CMK (cell line): ENCODE measurements at regions not wholly inside any gene's neighbourhood (a gene's known extent, or its start where the extent isn't known, plus 50 kb on each side); places are given as distances from the start of the nearest gene placed in this dataset.

ENCODE experiments used
- DNase-seq: peaks from one replicate; pipeline ENCODE4 v3.0.0-alpha.2; 2010; ENCODE audit warnings: low read depth

- no peak for DNase-seq
Observed at GRCh38 chr6:4615891-4616290, 160.3 kb upstream of the CDYL start.

GRCh38 chr6:4615231-4615630, 161.0 kb upstream of the CDYL start:
- DNase-seq = no peak

GRCh38 chr6:4614637-4615036, 161.6 kb upstream of the CDYL start:
- no peak for DNase-seq

DNA sequence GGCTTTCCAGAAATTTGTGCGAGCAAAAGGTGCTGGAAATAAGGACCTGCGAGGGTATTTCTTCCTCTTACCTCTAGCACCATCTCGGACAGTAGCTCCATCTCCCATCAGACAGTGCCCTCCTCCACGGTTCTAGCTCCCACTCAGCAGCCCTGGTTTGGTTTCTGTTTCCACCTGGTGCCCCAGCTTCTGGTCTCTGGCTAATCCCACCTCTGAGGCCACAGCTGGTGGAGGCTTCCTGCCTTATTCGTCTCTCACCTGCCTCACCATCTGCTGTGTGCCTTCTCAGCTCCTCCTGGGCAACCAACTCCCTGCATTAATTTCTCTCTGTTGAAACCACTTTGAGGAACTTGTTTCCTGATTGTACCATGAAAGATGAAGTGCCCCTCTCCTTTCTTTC, 162.4 kb upstream of the CDYL start:
- no peak for DNase-seq

- no peak for DNase-seq
Observed at GRCh38 chr6:4613381-4613780, 162.8 kb upstream of the CDYL start.

DNA sequence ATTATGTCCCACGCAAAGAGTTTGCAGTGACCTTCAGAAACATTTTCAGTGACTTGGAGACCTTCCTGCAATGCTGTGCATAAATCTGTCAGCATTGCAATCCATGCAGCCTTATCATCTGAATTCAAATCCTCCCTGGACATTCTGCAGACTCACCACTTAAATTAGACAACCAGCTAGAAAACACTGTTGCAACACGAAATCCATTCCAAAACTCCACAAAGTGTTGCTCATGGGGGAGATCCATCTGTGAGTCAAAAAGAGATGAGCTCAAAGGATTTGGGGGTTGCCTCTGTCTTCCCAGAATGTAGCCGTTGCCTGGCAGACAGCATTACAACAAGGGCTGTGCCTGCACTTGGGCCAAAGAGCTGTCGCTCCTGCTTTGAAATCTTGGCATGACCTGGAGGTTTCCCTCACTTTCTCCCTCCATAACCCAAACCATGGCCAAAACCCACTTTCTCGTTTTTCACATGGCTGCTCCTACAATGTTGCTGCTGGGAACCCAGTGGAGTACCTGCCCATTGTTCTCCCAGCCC, 163.5 kb upstream of the CDYL start:
- no peak for DNase-seq

GRCh38 chr6:4611429-4612129, 164.6 kb upstream of the CDYL start:
- DNase-seq = no peak

DNA sequence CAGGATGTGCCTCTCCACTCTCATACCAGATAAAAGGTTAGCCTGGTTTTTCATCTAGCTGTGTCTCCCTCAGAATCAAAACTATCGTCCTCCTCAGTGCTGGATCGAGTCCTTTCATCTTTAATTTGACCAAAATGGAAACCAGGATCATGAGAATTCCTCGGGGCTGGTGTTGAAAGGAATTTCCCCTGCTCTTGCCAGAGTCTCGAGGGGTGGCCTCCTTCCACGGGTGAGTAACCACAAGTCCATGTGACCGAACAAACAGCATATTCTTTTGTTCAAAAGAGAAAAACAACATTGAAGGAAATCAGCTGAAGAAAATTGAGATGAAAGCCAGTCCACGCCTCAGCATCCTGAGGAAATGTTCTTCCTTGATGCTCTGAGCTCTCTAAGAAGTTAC, 165.9 kb upstream of the CDYL start:
- no peak for DNase-seq

DNA sequence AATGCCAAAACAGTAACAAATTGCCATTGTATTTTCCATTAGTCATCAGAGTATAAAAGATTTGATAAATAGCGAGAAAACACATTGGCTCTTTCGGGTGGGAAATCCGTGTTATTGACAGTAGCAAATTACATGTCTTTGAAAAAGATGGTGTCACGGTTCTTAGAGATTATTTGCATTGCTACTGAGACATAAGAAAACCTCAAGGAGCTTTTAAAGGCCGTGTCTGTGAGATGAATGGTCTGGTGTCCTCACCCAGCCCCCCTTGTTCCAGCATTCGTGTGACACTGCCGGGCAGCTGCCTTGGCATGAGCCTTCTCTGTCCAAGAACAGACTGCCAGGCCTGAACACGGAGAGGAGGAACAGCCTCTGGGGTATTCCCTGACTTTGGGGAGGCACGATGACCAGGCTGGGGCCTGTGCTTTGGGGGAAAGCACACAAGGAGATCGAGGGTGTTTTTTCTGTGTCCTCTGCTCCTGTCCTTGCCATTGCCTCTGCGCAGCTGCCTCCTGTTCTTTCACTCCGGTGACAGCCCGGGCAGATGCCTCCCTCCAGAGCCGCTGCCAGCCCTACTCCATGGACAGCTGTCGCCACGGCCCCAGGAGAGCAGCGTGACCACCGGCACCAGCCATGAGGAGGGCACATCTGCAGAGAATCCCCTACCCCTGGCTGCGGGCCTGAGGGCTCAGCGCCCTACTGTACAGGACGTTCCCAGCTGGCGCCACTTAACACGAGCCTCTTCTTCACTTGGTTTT, 167.7 kb upstream of the CDYL start:
- no peak for DNase-seq

GRCh38 chr6:4607793-4608192, 168.4 kb upstream of the CDYL start:
- no peak for DNase-seq

- no peak for DNase-seq
Observed at GRCh38 chr6:4606821-4607704, 169.1 kb upstream of the CDYL start.

DNA sequence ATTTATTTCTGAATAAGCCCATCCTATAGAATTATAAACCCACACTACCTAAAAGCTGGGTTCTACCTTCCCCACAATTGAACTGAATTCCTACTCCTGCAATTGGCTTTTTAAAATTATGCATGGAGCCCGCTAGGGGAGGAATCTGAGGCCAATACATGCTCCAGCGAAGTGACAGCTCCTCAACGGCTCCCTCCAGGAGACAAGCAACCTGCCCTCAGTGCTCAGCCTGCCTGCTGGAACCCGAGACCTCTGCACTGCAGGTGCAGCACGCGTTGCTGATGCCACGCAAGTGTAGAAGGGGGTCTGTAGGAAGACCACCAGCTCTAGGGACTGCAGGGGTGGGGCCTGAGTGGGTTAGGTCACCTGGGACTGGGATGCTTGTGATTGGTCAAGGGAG, 170.2 kb upstream of the CDYL start:
- DNase-seq = no peak

GRCh38 chr6:4603856-4604369, 172.3 kb upstream of the CDYL start:
- no peak for DNase-seq

DNA sequence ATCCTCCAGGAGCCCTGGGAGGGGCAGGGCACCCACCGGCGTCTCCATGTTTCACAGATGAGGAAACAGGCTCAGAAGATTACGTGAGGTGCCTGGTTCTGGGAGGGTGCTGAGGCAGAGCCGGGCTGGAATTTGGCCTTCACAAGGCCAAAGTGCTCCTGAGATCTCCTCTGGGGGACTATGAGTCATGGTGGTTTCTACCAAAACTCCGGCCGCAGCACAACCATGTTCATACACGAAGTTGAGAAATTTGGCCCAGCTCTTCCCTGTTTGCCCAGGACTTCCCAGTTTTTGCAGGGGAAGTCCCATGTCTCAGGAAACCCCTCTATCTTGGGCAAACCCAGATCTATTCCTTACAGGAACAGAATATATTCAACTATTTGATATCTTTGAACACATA, 172.9 kb upstream of the CDYL start:
- no peak for DNase-seq

GRCh38 chr6:4599924-4600323, 176.3 kb upstream of the CDYL start:
- no peak for DNase-seq

GRCh38 chr6:4598384-4598995, 177.7 kb upstream of the CDYL start:
- DNase-seq = no peak

- no peak for DNase-seq
Observed at GRCh38 chr6:4593951-4594350, 182.3 kb upstream of the CDYL start.

- no peak for DNase-seq
Observed at GRCh38 chr6:4592026-4592425, 184.2 kb upstream of the CDYL start.

- no peak for DNase-seq
Observed at GRCh38 chr6:4591218-4591617, 185.0 kb upstream of the CDYL start.

DNA sequence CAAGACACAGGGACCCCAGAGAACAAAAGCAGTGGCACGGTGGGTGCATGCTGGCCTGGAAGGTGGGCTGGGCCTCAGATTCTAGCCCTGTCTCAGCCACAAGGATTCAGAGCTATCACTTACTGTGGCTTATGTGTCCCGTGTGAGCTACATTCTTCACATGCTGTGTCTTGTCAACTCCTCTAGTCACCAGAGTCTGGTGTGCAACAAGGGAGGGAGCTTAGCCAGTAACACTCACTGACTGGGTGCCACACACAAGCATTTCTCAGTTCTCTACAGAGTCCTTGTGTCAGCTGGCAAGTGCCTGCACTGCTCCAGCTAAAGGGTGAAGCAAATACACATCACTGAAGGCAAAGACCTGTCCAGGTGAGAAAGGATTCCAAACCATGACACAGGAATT, 186.9 kb upstream of the CDYL start:
- DNase-seq = no peak

GRCh38 chr6:4588581-4588980, 187.6 kb upstream of the CDYL start:
- DNase-seq = no peak

DNA sequence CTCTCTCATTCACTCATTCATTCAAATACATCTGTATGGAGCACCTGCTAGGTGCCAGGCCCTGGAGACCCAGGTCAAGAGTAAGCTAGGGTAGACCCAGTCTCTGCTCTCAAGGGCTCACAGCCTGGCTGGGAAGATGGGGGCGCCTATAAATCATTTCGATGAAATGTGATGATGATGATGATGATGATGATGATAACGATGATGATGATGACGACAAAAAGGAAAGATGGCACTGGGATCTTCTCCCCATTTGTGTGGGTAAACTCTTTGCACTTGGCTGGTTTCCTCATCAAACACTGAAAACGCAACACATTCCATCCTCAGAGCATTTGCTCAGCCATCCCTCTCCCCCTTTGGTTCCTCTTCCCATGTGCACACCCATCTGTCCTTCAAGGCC, 188.0 kb upstream of the CDYL start:
- no peak for DNase-seq
